ENCODE measurements at regions not wholly inside any gene's neighbourhood (a gene's known extent, or its start where the extent isn't known, plus 50 kb on each side); places are given as distances from the start of the nearest gene placed in this dataset.

DNA sequence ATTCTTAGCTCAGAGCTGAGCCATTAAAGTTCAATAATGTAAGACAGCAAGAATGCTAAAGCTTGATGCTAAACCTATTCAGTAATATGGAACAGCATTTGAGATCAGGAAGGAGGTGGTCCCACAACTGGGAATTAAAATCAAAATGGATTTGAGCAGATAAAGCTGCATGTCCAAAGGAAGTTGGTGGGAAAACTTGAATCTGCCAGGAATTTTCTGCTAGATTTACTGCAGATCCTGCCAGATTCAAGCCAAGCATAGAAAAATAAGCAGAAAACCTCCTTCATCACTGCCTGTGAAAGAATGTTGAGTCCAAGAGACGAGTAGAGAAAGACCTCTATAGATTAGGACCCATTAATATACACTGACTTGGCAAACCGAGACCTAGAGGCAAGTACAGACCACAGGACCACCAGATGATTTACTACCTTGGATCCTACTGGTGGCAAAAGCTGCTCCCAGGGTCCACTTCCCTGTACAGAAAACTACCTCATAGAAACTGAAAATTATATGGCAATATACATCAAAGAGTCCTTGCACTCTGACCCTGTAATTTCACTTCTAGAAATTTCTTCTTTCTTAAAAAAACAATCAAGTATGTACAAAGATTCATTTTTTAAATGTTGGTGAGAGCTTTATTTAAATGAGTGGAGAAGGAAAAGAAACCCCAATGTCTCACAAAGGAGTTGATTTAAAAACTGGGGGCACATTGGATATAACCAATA is 263.2 kb downstream of the DAD1 start:
- TF ChIP-seq KDM5A (IDR thresholded peaks at IDR 0.05) (no peak), POLR2A (IDR thresholded peaks at IDR 0.05; ENCODE audit: low read length) (no peak), JUN (IDR thresholded peaks at IDR 0.05) (no peak), RNF2 (IDR thresholded peaks at IDR 0.05; ENCODE audit: borderline replicate concordance, low read depth) (no peak), SMC3 (IDR thresholded peaks at IDR 0.05) (no peak), CHD2 (IDR thresholded peaks at IDR 0.05; ENCODE audit: low read length, partially characterized antibody) (no peak)
- TF ChIP-seq, protein P1, sequence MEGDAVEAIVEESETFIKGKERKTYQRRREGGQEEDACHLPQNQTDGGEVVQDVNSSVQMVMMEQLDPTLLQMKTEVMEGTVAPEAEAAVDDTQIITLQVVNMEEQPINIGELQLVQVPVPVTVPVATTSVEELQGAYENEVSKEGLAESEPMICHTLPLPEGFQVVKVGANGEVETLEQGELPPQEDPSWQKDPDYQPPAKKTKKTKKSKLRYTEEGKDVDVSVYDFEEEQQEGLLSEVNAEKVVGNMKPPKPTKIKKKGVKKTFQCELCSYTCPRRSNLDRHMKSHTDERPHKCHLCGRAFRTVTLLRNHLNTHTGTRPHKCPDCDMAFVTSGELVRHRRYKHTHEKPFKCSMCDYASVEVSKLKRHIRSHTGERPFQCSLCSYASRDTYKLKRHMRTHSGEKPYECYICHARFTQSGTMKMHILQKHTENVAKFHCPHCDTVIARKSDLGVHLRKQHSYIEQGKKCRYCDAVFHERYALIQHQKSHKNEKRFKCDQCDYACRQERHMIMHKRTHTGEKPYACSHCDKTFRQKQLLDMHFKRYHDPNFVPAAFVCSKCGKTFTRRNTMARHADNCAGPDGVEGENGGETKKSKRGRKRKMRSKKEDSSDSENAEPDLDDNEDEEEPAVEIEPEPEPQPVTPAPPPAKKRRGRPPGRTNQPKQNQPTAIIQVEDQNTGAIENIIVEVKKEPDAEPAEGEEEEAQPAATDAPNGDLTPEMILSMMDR (IDR thresholded peaks at IDR 0.05): no peak
- TF ChIP-seq, protein P2, sequence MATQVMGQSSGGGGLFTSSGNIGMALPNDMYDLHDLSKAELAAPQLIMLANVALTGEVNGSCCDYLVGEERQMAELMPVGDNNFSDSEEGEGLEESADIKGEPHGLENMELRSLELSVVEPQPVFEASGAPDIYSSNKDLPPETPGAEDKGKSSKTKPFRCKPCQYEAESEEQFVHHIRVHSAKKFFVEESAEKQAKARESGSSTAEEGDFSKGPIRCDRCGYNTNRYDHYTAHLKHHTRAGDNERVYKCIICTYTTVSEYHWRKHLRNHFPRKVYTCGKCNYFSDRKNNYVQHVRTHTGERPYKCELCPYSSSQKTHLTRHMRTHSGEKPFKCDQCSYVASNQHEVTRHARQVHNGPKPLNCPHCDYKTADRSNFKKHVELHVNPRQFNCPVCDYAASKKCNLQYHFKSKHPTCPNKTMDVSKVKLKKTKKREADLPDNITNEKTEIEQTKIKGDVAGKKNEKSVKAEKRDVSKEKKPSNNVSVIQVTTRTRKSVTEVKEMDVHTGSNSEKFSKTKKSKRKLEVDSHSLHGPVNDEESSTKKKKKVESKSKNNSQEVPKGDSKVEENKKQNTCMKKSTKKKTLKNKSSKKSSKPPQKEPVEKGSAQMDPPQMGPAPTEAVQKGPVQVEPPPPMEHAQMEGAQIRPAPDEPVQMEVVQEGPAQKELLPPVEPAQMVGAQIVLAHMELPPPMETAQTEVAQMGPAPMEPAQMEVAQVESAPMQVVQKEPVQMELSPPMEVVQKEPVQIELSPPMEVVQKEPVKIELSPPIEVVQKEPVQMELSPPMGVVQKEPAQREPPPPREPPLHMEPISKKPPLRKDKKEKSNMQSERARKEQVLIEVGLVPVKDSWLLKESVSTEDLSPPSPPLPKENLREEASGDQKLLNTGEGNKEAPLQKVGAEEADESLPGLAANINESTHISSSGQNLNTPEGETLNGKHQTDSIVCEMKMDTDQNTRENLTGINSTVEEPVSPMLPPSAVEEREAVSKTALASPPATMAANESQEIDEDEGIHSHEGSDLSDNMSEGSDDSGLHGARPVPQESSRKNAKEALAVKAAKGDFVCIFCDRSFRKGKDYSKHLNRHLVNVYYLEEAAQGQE (IDR thresholded peaks at IDR 0.05): no peak
- TF ChIP-seq, protein P3, sequence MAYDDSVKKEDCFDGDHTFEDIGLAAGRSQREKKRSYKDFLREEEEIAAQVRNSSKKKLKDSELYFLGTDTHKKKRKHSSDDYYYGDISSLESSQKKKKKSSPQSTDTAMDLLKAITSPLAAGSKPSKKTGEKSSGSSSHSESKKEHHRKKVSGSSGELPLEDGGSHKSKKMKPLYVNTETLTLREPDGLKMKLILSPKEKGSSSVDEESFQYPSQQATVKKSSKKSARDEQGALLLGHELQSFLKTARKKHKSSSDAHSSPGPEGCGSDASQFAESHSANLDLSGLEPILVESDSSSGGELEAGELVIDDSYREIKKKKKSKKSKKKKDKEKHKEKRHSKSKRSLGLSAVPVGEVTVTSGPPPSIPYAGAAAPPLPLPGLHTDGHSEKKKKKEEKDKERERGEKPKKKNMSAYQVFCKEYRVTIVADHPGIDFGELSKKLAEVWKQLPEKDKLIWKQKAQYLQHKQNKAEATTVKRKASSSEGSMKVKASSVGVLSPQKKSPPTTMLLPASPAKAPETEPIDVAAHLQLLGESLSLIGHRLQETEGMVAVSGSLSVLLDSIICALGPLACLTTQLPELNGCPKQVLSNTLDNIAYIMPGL (CRISPR knock-in tag; IDR thresholded peaks at IDR 0.05; ENCODE audit: borderline replicate concordance): no peak
